WTC11 (cell line): ENCODE measurements at regions not wholly inside any gene's neighbourhood (a gene's known extent, or its start where the extent isn't known, plus 50 kb on each side); places are given as distances from the start of the nearest gene placed in this dataset.

Source experiments
- ATAC-seq: fragments of 200-7000 bp; cut with Tn5 transposase; 2 replicates; pipeline ENCODE4 v1.10.0; 2021; ENCODE audit warnings: mild to moderate bottlenecking, moderate library complexity
- CTCF ChIA-PET: fragments of 300-600 bp; sonication (Branson Sonifier 250); formaldehyde crosslinking; loops from one replicate; lab custom pipeline; 2021; ENCODE audit warnings: antibody characterized with exemption; lab: Charles Lee
- POLR2A ChIA-PET: fragments of 350-600 bp; sonication (Branson Sonifier 250); formaldehyde crosslinking; loops from one replicate; lab custom pipeline; 2021; ENCODE audit warnings: antibody characterized with exemption; lab: Charles Lee
- DNase-seq: peaks from one replicate; pipeline ENCODE4 v3.0.0; 2021; ENCODE audit warnings: low spot score
- H3K27ac Mint-ChIP-seq: 2 replicates; pipeline ENCODE4 v1.8.0; 2021; ENCODE audit warnings: mixed read lengths
- H3K27me3 Mint-ChIP-seq: 2 replicates; pipeline ENCODE4 v1.8.0; 2021; ENCODE audit warnings: low read depth, mild to moderate bottlenecking, moderate library complexity, mixed read lengths
- H3K36me3 Mint-ChIP-seq: 2 replicates; pipeline ENCODE4 v1.8.0; 2021; ENCODE audit warnings: mixed read lengths
- H3K4me1 Mint-ChIP-seq: 2 replicates; pipeline ENCODE4 v1.8.0; 2022; ENCODE audit warnings: mixed read lengths
- H3K4me3 Mint-ChIP-seq: 2 replicates; pipeline ENCODE4 v1.8.0; 2021; ENCODE audit warnings: mild to moderate bottlenecking, moderate library complexity, mixed read lengths
- H3K9me3 Mint-ChIP-seq: 2 replicates; pipeline ENCODE4 v1.8.0; 2021; ENCODE audit warnings: mixed read lengths
- ELF4 ChIP-seq: sonication (generic); formaldehyde crosslinking; IDR thresholded peaks from 2 replicates; pipeline ENCODE4 v1.8.1; 2022; ENCODE audit warnings: low read depth, mild to moderate bottlenecking, moderate library complexity, missing genetic modification reagents
- GABPB1 ChIP-seq: sonication (generic); formaldehyde crosslinking; IDR thresholded peaks from 2 replicates; pipeline ENCODE4 v1.8.1; 2023; ENCODE audit warnings: mild to moderate bottlenecking, missing genetic modification reagents
- GTF2I ChIP-seq: fragments of 250-450 bp; sonication (Bioruptor Pico); conservative IDR thresholded peaks from 2 replicates; pipeline ENCODE4 v1.4.0; 2021; ENCODE audit warnings: mild to moderate bottlenecking
- HMGA2 ChIP-seq: fragments of 250-450 bp; sonication (Bioruptor Pico); IDR thresholded peaks from 2 replicates; pipeline ENCODE4 v1.4.0; 2021; ENCODE audit warnings: mild to moderate bottlenecking, moderate library complexity
- JUN ChIP-seq: sonication (generic); formaldehyde crosslinking; IDR thresholded peaks from 2 replicates; pipeline ENCODE4 v1.8.0; 2023; ENCODE audit warnings: mild to moderate bottlenecking, missing genetic modification reagents
- OVOL2 ChIP-seq: fragments of 250-450 bp; sonication (Bioruptor Pico); IDR thresholded peaks from 2 replicates; pipeline ENCODE4 v1.9.0; 2021; ENCODE audit warnings: mild to moderate bottlenecking, borderline replicate concordance
- RELA ChIP-seq: sonication (generic); formaldehyde crosslinking; IDR thresholded peaks from 2 replicates; pipeline ENCODE4 v1.8.1; 2022; ENCODE audit warnings: missing genetic modification reagents, mild to moderate bottlenecking, borderline replicate concordance
- SMAD4 ChIP-seq: sonication (generic); formaldehyde crosslinking; IDR thresholded peaks from 2 replicates; pipeline ENCODE4 v1.8.0; 2022; ENCODE audit warnings: mild to moderate bottlenecking, missing genetic modification reagents
- TCF7 ChIP-seq: sonication (generic); formaldehyde crosslinking; IDR thresholded peaks from 2 replicates; pipeline ENCODE4 v1.8.0; 2022; ENCODE audit warnings: mild to moderate bottlenecking, low read depth, missing genetic modification reagents, moderate library complexity
- TEAD1 ChIP-seq: sonication (generic); formaldehyde crosslinking; IDR thresholded peaks from 2 replicates; pipeline ENCODE4 v1.8.0; 2022; ENCODE audit warnings: mild to moderate bottlenecking, missing genetic modification reagents
- TP53 ChIP-seq: sonication (generic); formaldehyde crosslinking; IDR thresholded peaks from 2 replicates; pipeline ENCODE4 v1.8.1; 2023; ENCODE audit warnings: mild to moderate bottlenecking, missing genetic modification reagents
- ZNF396 ChIP-seq: fragments of 250-450 bp; sonication (Bioruptor Pico); IDR thresholded peaks from 2 replicates; pipeline ENCODE4 v1.8.0; 2021; ENCODE audit warnings: mild to moderate bottlenecking, moderate library complexity, borderline replicate concordance
- TF ChIP-seq, protein P1 (sequence below): sonication (generic); formaldehyde crosslinking; IDR thresholded peaks from 2 replicates; pipeline ENCODE4 v1.8.1; 2022; ENCODE audit warnings: low read depth, mild to moderate bottlenecking, moderate library complexity, missing genetic modification reagents, borderline replicate concordance
- TF ChIP-seq, protein P2 (sequence below): fragments of 250-450 bp; sonication (Bioruptor Pico); conservative IDR thresholded peaks from 2 replicates; pipeline ENCODE4 v1.9.0; 2021; ENCODE audit warnings: mild to moderate bottlenecking
- TF ChIP-seq, protein P3 (sequence below): fragments of 250-450 bp; sonication (Bioruptor Pico); IDR thresholded peaks from 2 replicates; pipeline ENCODE4 v1.9.0; 2021; ENCODE audit warnings: mild to moderate bottlenecking
- TF ChIP-seq, protein P4 (sequence below): sonication (generic); formaldehyde crosslinking; IDR thresholded peaks from 2 replicates; pipeline ENCODE4 v1.8.1; 2023; ENCODE audit warnings: mild to moderate bottlenecking, missing genetic modification reagents
- TF ChIP-seq, protein P5 (sequence below): sonication (generic); formaldehyde crosslinking; IDR thresholded peaks from 2 replicates; pipeline ENCODE4 v1.8.0; 2022; ENCODE audit warnings: mild to moderate bottlenecking, missing genetic modification reagents

DNA sequence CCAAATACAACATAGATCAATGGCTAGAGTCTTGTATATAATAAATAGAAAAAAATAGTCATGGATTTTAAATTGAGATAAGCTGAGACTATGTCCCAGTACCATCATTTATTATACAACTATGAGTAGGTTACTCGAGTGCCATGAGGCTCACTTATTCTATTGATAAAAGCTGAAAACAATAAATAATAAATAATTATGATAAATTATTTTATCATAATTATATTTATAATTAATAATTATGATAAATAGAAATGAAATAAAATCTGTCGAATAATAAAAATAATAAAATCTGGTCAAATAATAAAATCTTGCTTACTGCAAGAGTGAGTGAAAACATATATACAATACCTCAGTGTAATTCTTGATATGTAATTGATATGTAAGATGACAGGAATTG is 801.4 kb downstream of the FAM181B start:
- ATAC-seq (no peak), DNase-seq (no peak)
- ChIA-PET POLR2A (no interaction called here), CTCF (no interaction called here)
- Mint-ChIP-seq H3K4me3 (no peak overlapping the region), H3K27ac (no peak overlapping the region), H3K36me3 (no peaks in the 10 kb centered on the region), H3K9me3 (no peaks in the 10 kb centered on the region), H3K4me1 (no peaks in the 10 kb centered on the region), H3K27me3 (no peaks in the 10 kb centered on the region)
- TF ChIP-seq, protein P1, sequence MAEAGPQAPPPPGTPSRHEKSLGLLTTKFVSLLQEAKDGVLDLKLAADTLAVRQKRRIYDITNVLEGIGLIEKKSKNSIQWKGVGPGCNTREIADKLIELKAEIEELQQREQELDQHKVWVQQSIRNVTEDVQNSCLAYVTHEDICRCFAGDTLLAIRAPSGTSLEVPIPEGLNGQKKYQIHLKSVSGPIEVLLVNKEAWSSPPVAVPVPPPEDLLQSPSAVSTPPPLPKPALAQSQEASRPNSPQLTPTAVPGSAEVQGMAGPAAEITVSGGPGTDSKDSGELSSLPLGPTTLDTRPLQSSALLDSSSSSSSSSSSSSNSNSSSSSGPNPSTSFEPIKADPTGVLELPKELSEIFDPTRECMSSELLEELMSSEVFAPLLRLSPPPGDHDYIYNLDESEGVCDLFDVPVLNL (CRISPR knock-in tag), result no peak
- peak; percentile 91 for TF ChIP-seq HMGA2 (CRISPR knock-in tag)
- no peak for TF ChIP-seq SMAD4

DNA sequence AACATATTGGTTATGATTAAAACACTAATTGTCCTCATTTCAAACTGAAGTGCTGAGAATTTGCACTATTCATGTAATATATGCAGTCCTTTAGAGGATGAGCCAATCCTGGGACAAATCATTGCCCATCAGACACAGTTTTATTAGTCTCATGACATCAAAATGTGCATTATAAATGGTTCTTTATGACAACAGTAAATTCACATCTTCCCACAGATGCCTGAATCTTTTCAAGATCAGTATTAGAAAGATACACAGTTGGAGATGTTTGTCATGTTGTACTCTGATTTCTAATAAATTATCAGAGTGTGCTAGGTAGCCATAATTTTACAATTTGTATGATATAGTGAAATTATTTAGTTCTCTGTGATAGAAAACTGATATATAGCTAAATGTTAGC is 813.5 kb downstream of the FAM181B start:
- Mint-ChIP-seq H3K9me3 (peaks cover 7% of the 10 kb centered on the region), H3K4me1 (no peaks in the 10 kb centered on the region), H3K27ac (no peak overlapping the region), H3K36me3 (no peaks in the 10 kb centered on the region), H3K4me3 (no peak overlapping the region), H3K27me3 (no peaks in the 10 kb centered on the region)
- ATAC-seq, result no peak
- POLR2A ChIA-PET, result no interaction called here
- CTCF ChIA-PET, result no interaction called here
- no peak for DNase-seq
- no peak for TF ChIP-seq TCF7 (CRISPR knock-in tag)
- TF ChIP-seq RELA (CRISPR knock-in tag), result no peak
- TF ChIP-seq, protein P2, sequence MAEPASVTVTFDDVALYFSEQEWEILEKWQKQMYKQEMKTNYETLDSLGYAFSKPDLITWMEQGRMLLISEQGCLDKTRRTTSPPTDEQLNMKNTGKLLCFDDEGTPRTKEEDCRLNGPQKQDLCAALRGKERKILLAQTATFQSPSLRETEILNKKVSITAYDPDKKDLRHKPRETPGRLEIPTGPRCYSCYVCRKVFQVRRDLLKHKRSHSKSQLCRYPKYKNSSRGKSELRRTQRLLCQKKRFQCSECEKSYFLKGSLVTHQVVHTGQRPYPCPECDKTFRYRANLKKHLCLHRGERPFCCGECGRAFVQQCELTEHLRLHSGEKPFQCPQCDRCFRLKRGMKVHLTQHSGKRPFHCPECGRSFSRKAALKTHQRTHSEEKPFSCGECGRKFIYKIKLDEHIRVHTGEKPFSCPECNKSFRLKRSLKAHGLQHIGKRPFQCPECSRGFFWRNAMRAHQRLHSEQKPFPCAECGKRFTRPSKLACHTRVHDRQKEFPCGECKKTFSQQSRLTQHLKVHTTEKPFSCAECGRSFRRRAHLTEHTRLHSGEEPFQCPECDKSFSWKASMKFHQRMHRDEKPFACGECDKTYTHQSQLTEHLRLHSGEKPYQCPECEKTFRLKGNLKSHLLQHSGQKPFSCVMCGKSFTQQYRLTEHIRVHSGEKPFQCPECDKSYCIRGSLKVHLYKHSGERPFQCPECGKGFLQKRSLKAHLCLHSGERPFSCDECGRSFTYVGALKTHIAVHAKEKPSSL, result no peak
- no peak for TF ChIP-seq OVOL2 (CRISPR knock-in tag)
- TF ChIP-seq JUN (CRISPR knock-in tag), result no peak
- no peak for TF ChIP-seq SMAD4
- TF ChIP-seq, protein P3, sequence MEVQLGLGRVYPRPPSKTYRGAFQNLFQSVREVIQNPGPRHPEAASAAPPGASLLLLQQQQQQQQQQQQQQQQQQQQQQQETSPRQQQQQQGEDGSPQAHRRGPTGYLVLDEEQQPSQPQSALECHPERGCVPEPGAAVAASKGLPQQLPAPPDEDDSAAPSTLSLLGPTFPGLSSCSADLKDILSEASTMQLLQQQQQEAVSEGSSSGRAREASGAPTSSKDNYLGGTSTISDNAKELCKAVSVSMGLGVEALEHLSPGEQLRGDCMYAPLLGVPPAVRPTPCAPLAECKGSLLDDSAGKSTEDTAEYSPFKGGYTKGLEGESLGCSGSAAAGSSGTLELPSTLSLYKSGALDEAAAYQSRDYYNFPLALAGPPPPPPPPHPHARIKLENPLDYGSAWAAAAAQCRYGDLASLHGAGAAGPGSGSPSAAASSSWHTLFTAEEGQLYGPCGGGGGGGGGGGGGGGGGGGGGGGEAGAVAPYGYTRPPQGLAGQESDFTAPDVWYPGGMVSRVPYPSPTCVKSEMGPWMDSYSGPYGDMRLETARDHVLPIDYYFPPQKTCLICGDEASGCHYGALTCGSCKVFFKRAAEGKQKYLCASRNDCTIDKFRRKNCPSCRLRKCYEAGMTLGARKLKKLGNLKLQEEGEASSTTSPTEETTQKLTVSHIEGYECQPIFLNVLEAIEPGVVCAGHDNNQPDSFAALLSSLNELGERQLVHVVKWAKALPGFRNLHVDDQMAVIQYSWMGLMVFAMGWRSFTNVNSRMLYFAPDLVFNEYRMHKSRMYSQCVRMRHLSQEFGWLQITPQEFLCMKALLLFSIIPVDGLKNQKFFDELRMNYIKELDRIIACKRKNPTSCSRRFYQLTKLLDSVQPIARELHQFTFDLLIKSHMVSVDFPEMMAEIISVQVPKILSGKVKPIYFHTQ (CRISPR knock-in tag), result no peak
- TF ChIP-seq, protein P4, sequence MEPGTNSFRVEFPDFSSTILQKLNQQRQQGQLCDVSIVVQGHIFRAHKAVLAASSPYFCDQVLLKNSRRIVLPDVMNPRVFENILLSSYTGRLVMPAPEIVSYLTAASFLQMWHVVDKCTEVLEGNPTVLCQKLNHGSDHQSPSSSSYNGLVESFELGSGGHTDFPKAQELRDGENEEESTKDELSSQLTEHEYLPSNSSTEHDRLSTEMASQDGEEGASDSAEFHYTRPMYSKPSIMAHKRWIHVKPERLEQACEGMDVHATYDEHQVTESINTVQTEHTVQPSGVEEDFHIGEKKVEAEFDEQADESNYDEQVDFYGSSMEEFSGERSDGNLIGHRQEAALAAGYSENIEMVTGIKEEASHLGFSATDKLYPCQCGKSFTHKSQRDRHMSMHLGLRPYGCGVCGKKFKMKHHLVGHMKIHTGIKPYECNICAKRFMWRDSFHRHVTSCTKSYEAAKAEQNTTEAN (CRISPR knock-in tag), result no peak
- TF ChIP-seq, protein P5, sequence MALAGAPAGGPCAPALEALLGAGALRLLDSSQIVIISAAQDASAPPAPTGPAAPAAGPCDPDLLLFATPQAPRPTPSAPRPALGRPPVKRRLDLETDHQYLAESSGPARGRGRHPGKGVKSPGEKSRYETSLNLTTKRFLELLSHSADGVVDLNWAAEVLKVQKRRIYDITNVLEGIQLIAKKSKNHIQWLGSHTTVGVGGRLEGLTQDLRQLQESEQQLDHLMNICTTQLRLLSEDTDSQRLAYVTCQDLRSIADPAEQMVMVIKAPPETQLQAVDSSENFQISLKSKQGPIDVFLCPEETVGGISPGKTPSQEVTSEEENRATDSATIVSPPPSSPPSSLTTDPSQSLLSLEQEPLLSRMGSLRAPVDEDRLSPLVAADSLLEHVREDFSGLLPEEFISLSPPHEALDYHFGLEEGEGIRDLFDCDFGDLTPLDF (CRISPR knock-in tag), result no peak
- TF ChIP-seq ZNF396 (CRISPR knock-in tag), result no peak
- no peak for TF ChIP-seq TP53 (CRISPR knock-in tag)
- TF ChIP-seq ELF4 (CRISPR knock-in tag), result no peak
- no peak for TF ChIP-seq TEAD1 (CRISPR knock-in tag)
- TF ChIP-seq GTF2I (CRISPR knock-in tag), result no peak
- no peak for TF ChIP-seq GABPB1 (CRISPR knock-in tag)
